ENCODE measurements at regions not wholly inside any gene's neighbourhood (a gene's known extent, or its start where the extent isn't known, plus 50 kb on each side); places are given as distances from the start of the nearest gene placed in this dataset.

DNA sequence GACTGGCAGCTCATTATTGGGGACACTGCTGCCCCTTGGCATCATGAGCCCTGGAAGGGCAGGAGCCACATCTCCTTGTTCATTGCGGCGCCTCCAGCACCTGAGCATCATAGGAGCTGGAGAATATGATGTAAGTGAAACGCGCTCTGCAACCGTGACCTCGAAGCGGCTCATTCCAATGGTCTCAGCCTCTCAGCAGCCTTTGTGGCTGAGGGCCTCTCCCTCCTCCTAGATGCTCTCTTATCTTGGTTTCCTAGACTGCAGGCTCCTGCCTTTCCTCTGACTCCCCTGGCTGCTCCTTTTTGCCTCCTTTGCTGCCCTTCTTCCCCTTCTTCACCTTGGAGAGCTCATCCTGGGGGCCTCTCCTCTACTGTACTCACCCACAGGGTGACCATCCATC lies 83.6 kb upstream of the CASZ1 start:
- TF ChIP-seq, protein P1, sequence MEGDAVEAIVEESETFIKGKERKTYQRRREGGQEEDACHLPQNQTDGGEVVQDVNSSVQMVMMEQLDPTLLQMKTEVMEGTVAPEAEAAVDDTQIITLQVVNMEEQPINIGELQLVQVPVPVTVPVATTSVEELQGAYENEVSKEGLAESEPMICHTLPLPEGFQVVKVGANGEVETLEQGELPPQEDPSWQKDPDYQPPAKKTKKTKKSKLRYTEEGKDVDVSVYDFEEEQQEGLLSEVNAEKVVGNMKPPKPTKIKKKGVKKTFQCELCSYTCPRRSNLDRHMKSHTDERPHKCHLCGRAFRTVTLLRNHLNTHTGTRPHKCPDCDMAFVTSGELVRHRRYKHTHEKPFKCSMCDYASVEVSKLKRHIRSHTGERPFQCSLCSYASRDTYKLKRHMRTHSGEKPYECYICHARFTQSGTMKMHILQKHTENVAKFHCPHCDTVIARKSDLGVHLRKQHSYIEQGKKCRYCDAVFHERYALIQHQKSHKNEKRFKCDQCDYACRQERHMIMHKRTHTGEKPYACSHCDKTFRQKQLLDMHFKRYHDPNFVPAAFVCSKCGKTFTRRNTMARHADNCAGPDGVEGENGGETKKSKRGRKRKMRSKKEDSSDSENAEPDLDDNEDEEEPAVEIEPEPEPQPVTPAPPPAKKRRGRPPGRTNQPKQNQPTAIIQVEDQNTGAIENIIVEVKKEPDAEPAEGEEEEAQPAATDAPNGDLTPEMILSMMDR (IDR thresholded peaks at IDR 0.05): no peak
- TF ChIP-seq EP300 (IDR thresholded peaks at IDR 0.05) (no peak), POLR2A (IDR thresholded peaks at IDR 0.05) (no peak)
